HEK293 (cell line): ENCODE measurements at regions not wholly inside any gene's neighbourhood (a gene's known extent, or its start where the extent isn't known, plus 50 kb on each side); places are given as distances from the start of the nearest gene placed in this dataset.
A peak's percentile ranks its signal among the peaks of the same experiment; 100 is the strongest.

Experiments
- CTCF ChIA-PET: fragments of 350-600 bp; formaldehyde crosslinking; extraction: SDS; loops from one replicate; lab custom pipeline; 2021; ENCODE audit warnings: antibody characterized with exemption; lab: Yijun Ruan, JAX
- POLR2A ChIA-PET: fragments of 300-600 bp; formaldehyde crosslinking; extraction: SDS; loops from one replicate; lab custom pipeline; 2020; ENCODE audit warnings: antibody characterized with exemption, inconsistent platforms; lab: Yijun Ruan, JAX
- H3K27ac ChIP-seq: fragments of 200-500 bp; sonication (Bioruptor generic); 2 replicates; pipeline ENCODE4 v1.5.1; 2014; ENCODE audit warnings: low read depth, low read length, control low read depth, inconsistent platforms; ENCODE audit errors: extremely low read depth
- H3K36me3 ChIP-seq, 2 experiments: fragments of 200-500 bp in 1 of 2; sonication (Bioruptor generic) in 1 of 2; 1 replicate in 1 of 2; 2 replicates in 1 of 2; pipeline ENCODE4 v1.5.1; 2014 to 2017; ENCODE audit warnings: inconsistent platforms in 2 of 2, low read length in 2 of 2; ENCODE audit not compliant: control insufficient read depth in 2 of 2, insufficient read depth in 1 of 2
- H3K4me1 ChIP-seq: fragments of 200-500 bp; sonication (Bioruptor generic); 2 replicates; pipeline ENCODE4 v1.5.1; 2014; ENCODE audit warnings: mild to moderate bottlenecking, low read length, inconsistent platforms; ENCODE audit not compliant: control insufficient read depth, insufficient read depth
- H3K4me3 ChIP-seq: 2 replicates; pipeline ENCODE4 v1.5.1; 2011; ENCODE audit warnings: low read depth, mild to moderate bottlenecking, control low read depth, low read length, moderate library complexity
- H3K9me3 ChIP-seq: fragments of 200-500 bp; sonication (Bioruptor generic); 2 replicates; pipeline ENCODE4 v1.5.1; 2014; ENCODE audit warnings: low read depth, low read length, inconsistent platforms; ENCODE audit not compliant: control insufficient read depth, insufficient read depth
- CTCF ChIP-seq: fragments of 450-650 bp; formaldehyde crosslinking; IDR thresholded peaks from 2 replicates; pipeline ENCODE4 v1.5.1; 2016; ENCODE audit warnings: missing biosample characterization, missing genetic modification characterization
- GLI4 ChIP-seq: fragments of 450-650 bp; formaldehyde crosslinking; IDR thresholded peaks from 2 replicates; pipeline ENCODE4 v1.5.1; 2016; ENCODE audit warnings: missing biosample characterization, missing genetic modification characterization
- GLIS1 ChIP-seq: fragments of 450-650 bp; formaldehyde crosslinking; IDR thresholded peaks from 2 replicates; pipeline ENCODE4 v1.5.1; 2016; ENCODE audit warnings: missing biosample characterization, missing genetic modification characterization
- HOXD13 ChIP-seq: sonication (generic); formaldehyde crosslinking; IDR thresholded peaks from 2 replicates; pipeline ENCODE4 v1.8.0; 2022; ENCODE audit warnings: missing genetic modification reagents, borderline replicate concordance
- KLF16 ChIP-seq: fragments of 450-650 bp; formaldehyde crosslinking; IDR thresholded peaks from 2 replicates; pipeline ENCODE4 v1.5.1; 2017; ENCODE audit warnings: missing biosample characterization, missing genetic modification characterization
- PRDM6 ChIP-seq: fragments of 450-650 bp; formaldehyde crosslinking; IDR thresholded peaks from 2 replicates; pipeline ENCODE4 v1.5.1; 2017; ENCODE audit warnings: missing biosample characterization, missing genetic modification characterization
- ZFP41 ChIP-seq: fragments of 450-650 bp; formaldehyde crosslinking; IDR thresholded peaks from 2 replicates; pipeline ENCODE4 v1.5.1; 2016; ENCODE audit warnings: missing biosample characterization, missing genetic modification characterization, borderline replicate concordance
- ZIC2 ChIP-seq: fragments of 450-650 bp; formaldehyde crosslinking; IDR thresholded peaks from 2 replicates; pipeline ENCODE4 v1.5.1; 2016; ENCODE audit warnings: missing biosample characterization, missing genetic modification characterization
- ZNF138 ChIP-seq: fragments of 450-650 bp; formaldehyde crosslinking; IDR thresholded peaks from 2 replicates; pipeline ENCODE4 v1.5.1; 2016; ENCODE audit warnings: missing biosample characterization, missing genetic modification characterization, borderline replicate concordance
- ZNF148 ChIP-seq: fragments of 450-650 bp; formaldehyde crosslinking; IDR thresholded peaks from 2 replicates; pipeline ENCODE4 v1.5.0; 2017; ENCODE audit warnings: missing biosample characterization, missing genetic modification characterization, borderline replicate concordance
- ZNF248 ChIP-seq: fragments of 450-650 bp; formaldehyde crosslinking; IDR thresholded peaks from 2 replicates; pipeline ENCODE4 v1.5.1; 2017; ENCODE audit warnings: missing biosample characterization, missing genetic modification characterization
- ZNF274 ChIP-seq, 2 experiments: fragments of 200-500 bp in 1 of 2; fragments of 450-650 bp in 1 of 2; sonication (Bioruptor generic) in 1 of 2; formaldehyde crosslinking in 1 of 2; IDR thresholded peaks; 2 replicates each; pipeline versions ENCODE4 v1.5.1 to v1.6.1; 2014 to 2016; ENCODE audit warnings: borderline replicate concordance in 1 of 2, inconsistent platforms in 1 of 2, low read length in 1 of 2, missing biosample characterization in 1 of 2, missing genetic modification characterization in 1 of 2
- ZNF280C ChIP-seq: fragments of 450-650 bp; formaldehyde crosslinking; IDR thresholded peaks from 2 replicates; pipeline ENCODE4 v1.5.1; 2016; ENCODE audit warnings: missing biosample characterization, missing genetic modification characterization
- ZNF423 ChIP-seq: fragments of 450-650 bp; formaldehyde crosslinking; IDR thresholded peaks from 2 replicates; pipeline ENCODE4 v1.5.1; 2016; ENCODE audit warnings: missing biosample characterization, missing genetic modification characterization
- ZNF48 ChIP-seq: fragments of 450-650 bp; formaldehyde crosslinking; IDR thresholded peaks from 2 replicates; pipeline ENCODE4 v1.5.1; 2016; ENCODE audit warnings: missing biosample characterization, missing genetic modification characterization
- ZNF549 ChIP-seq: fragments of 450-650 bp; IDR thresholded peaks from 2 replicates; pipeline ENCODE4 v1.5.1; 2018; ENCODE audit warnings: missing biosample characterization, missing genetic modification characterization, mild to moderate bottlenecking, inconsistent platforms, moderate library complexity
- ZNF580 ChIP-seq: fragments of 450-650 bp; formaldehyde crosslinking; IDR thresholded peaks from 2 replicates; pipeline ENCODE4 v1.5.1; 2016; ENCODE audit warnings: missing biosample characterization, missing genetic modification characterization
- ZNF600 ChIP-seq: fragments of 450-650 bp; formaldehyde crosslinking; IDR thresholded peaks from 2 replicates; pipeline ENCODE4 v1.5.1; 2016; ENCODE audit warnings: missing biosample characterization, missing genetic modification characterization
- ZNF610 ChIP-seq: fragments of 450-650 bp; formaldehyde crosslinking; IDR thresholded peaks from 2 replicates; pipeline ENCODE4 v1.5.1; 2016; ENCODE audit warnings: missing biosample characterization, missing genetic modification characterization, borderline replicate concordance
- ZNF639 ChIP-seq: fragments of 450-650 bp; formaldehyde crosslinking; IDR thresholded peaks from 2 replicates; pipeline ENCODE4 v1.5.1; 2016; ENCODE audit warnings: missing biosample characterization, missing genetic modification characterization
- ZNF670 ChIP-seq: fragments of 450-650 bp; formaldehyde crosslinking; IDR thresholded peaks from 2 replicates; pipeline ENCODE4 v1.5.1; 2016; ENCODE audit warnings: missing biosample characterization, missing genetic modification characterization, low read depth
- ZNF768 ChIP-seq: fragments of 450-650 bp; formaldehyde crosslinking; IDR thresholded peaks from 2 replicates; pipeline ENCODE4 v1.5.1; 2018; ENCODE audit warnings: missing biosample characterization, mild to moderate bottlenecking, missing genetic modification characterization
- ZNF843 ChIP-seq: fragments of 450-650 bp; formaldehyde crosslinking; IDR thresholded peaks from 2 replicates; pipeline ENCODE4 v1.5.1; 2016; ENCODE audit warnings: missing biosample characterization, missing genetic modification characterization

GRCh38 chr20:59520814-59521213 is 83.5 kb upstream of the PHACTR3 start:
- no peaks in the 10 kb centered on the region for H3K9me3 ChIP-seq
- ChIA-PET POLR2A (no interaction called here), CTCF (interaction anchor here (1.2 kb wide), 1 partner anchor 647 kb away, joined by 4 read pairs; no protein-coding TSS in a partner anchor)
- H3K27ac ChIP-seq: no peak overlapping the region
- H3K4me3 ChIP-seq: no peak overlapping the region
- H3K36me3 ChIP-seq: no peaks in the 10 kb centered on the region
- no peaks in the 10 kb centered on the region for H3K4me1 ChIP-seq
- TF ChIP-seq ZNF600 (tag by site-specific recombination) (no peak), ZNF843 (no peak), GLIS1 (tag by site-specific recombination) (no peak), ZNF549 (tag by site-specific recombination) (no peak), ZNF670 (no peak), KLF16 (tag by site-specific recombination) (no peak), GLI4 (tag by site-specific recombination) (no peak), PRDM6 (tag by site-specific recombination) (no peak), ZNF768 (tag by site-specific recombination) (no peak), ZNF248 (tag by site-specific recombination) (no peak), ZNF48 (tag by site-specific recombination) (no peak), ZNF639 (tag by site-specific recombination) (no peak), ZFP41 (tag by site-specific recombination) (no peak), ZNF138 (tag by site-specific recombination) (no peak), ZNF423 (no peak), ZNF610 (tag by site-specific recombination) (no peak), ZIC2 (no peak), ZNF280C (tag by site-specific recombination) (no peak)

GRCh38 chr20:59525500-59526241 is 78.7 kb upstream of the PHACTR3 start:
- Histone ChIP-seq H3K4me3 (no peak overlapping the region), H3K4me1 (no peaks in the 10 kb centered on the region), H3K27ac (no peak overlapping the region), H3K9me3 (no peaks in the 10 kb centered on the region), H3K36me3 (no peaks in the 10 kb centered on the region)
- POLR2A ChIA-PET: no interaction called here
- CTCF ChIA-PET: interaction anchor here (0.6 to 6.3 kb wide), 14 partner anchors 10 to 768 kb away, joined by 3 to 97 read pairs (median 3); no protein-coding TSS in a partner anchor
- TF ChIP-seq ZNF148: no peak
- TF ChIP-seq CTCF (tag by site-specific recombination): peak; percentile 68
- TF ChIP-seq ZNF580: no peak
- TF ChIP-seq HOXD13 (CRISPR knock-in tag): no peak
- no peak for TF ChIP-seq ZNF843
- no peak for TF ChIP-seq ZNF274 (IDR thresholded peaks at IDR 0.05; ENCODE audit: low read length)
- no peak for TF ChIP-seq ZNF274 (tag by site-specific recombination; IDR thresholded peaks at IDR 0.05; ENCODE audit: borderline replicate concordance)
- 0 out of 2 replicates have a peak, but pooled peaks have one; percentile 9 for TF ChIP-seq ZIC2
- no peak for TF ChIP-seq ZNF48 (tag by site-specific recombination)
